ENCODE measurements at regions not wholly inside any gene's neighbourhood (a gene's known extent, or its start where the extent isn't known, plus 50 kb on each side); places are given as distances from the start of the nearest gene placed in this dataset.

DNA sequence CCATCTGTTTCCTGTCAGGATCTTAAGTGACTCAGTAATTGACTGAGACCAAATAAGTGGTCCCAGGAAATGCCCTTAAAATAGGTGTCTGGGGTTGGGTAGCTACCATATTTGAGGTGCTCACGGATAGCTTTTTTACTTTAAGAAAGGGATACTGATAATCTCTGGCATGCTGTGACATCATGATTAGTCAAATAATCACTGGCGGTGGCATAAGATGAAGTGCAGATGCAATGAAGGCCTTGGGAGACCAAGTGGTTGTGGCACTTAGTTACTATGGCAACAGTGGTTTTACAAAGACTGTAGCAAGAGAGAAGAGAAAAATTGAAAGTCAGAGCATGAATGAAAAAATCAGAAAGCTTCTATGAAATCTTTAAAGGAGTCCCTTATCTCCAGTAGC lies 114.5 kb upstream of the SLIT2 start:
- no peak overlapping the region for H3K27ac Mint-ChIP-seq
- H3K36me3 Mint-ChIP-seq, result no peaks in the 10 kb centered on the region
- TF ChIP-seq, protein P1, sequence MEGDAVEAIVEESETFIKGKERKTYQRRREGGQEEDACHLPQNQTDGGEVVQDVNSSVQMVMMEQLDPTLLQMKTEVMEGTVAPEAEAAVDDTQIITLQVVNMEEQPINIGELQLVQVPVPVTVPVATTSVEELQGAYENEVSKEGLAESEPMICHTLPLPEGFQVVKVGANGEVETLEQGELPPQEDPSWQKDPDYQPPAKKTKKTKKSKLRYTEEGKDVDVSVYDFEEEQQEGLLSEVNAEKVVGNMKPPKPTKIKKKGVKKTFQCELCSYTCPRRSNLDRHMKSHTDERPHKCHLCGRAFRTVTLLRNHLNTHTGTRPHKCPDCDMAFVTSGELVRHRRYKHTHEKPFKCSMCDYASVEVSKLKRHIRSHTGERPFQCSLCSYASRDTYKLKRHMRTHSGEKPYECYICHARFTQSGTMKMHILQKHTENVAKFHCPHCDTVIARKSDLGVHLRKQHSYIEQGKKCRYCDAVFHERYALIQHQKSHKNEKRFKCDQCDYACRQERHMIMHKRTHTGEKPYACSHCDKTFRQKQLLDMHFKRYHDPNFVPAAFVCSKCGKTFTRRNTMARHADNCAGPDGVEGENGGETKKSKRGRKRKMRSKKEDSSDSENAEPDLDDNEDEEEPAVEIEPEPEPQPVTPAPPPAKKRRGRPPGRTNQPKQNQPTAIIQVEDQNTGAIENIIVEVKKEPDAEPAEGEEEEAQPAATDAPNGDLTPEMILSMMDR (IDR thresholded peaks at IDR 0.05; ENCODE audit: unreplicated experiment), result no peak
- no peak for DNase-seq (ENCODE audit: low spot score in 2 of 2, unreplicated experiment in 2 of 2)
- no peaks in the 10 kb centered on the region for H3K4me1 Mint-ChIP-seq
- H3K27me3 Mint-ChIP-seq (ENCODE audit: low read depth), result no peaks in the 10 kb centered on the region
- peaks cover 20% of the 10 kb centered on the region for H3K9me3 Mint-ChIP-seq
- H3K4me3 Mint-ChIP-seq, result no peak overlapping the region

DNA sequence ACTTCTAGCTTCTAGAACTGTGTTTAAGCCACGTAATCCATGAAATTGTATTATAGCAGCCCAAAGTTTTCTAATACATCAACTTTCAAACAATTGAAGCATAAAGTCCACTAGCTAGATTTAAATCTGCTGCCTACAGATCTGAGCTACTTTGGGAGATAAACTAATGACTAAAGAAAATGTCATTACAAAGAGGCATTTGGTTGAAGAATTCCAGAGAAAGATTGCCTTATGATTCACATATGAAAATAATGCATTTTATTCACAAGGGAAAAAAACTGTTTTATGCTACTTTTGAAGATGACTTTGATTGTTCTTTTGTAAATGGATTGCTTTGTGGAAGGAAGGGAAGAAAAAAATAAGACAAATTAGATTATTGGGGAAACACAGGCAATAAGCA lies 124.1 kb upstream of the SLIT2 start:
- Mint-ChIP-seq H3K27me3 (ENCODE audit: low read depth) (peaks cover 14% of the 10 kb centered on the region), H3K9me3 (no peaks in the 10 kb centered on the region), H3K4me3 (no peak overlapping the region), H3K4me1 (no peaks in the 10 kb centered on the region), H3K36me3 (no peaks in the 10 kb centered on the region), H3K27ac (no peak overlapping the region)
- DNase-seq (ENCODE audit: low spot score in 2 of 2, unreplicated experiment in 2 of 2), result no peak
- TF ChIP-seq, protein P1 (IDR thresholded peaks at IDR 0.05; ENCODE audit: unreplicated experiment), result no peak

DNA sequence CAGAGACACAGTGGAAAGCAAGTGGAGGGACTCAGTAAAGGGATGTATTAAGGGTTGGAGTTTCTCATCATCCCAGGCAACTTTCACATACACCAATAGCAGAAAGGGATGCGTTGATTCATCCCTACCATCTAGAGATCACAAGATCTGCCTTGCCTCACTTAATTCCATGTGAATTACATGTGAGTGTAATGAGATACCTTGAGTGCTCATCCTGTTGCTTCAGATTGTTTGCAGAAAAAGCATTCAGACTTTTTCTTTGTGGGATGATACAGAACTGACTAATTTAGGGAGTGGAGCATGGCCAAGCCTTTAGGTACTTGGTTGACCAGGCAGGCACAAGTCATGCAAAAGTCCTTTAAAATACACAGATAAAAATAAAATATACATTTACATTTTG lies 124.8 kb upstream of the SLIT2 start:
- H3K4me3 Mint-ChIP-seq, result no peak overlapping the region
- no peak for DNase-seq (ENCODE audit: low spot score in 2 of 2, unreplicated experiment in 2 of 2)

DNA sequence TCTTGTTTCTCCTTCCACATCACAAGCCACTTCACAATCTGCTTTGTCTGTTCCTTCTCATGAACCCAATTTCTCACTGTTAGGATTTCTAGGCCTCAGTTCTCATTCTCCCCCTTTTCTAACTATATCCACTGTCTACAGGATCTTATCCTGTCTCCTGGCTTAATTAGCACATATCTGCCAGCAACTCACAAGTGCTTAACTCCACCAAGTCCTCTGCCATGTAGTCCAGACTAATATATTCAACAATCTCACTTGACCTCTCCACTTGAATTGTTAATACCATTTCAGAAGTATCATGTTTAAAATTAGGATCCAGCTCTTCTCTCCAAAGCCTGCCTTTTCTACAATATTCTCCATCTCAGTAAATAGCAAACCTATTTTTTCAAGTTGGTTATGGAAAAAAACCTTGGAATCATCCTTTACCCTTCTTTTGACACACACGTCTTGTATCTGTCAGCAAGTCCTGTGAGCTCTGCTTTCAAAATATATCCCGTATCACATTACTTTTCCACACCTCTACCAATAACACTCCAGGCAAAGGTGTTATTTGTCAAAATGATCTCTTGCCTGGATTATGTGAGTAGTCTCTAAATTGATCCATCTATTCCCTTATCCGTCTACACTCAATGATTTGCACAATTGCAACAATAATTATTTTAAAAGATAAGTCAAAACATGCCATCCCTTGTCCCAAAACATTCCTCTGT lies 127.2 kb upstream of the SLIT2 start:
- DNase-seq (ENCODE audit: low spot score in 2 of 2, unreplicated experiment in 2 of 2), result no peak
- H3K4me3 Mint-ChIP-seq, result no peak overlapping the region
- TF ChIP-seq, protein P1 (IDR thresholded peaks at IDR 0.05; ENCODE audit: unreplicated experiment), result no peak
- no peaks in the 10 kb centered on the region for H3K9me3 Mint-ChIP-seq
- H3K36me3 Mint-ChIP-seq, result no peaks in the 10 kb centered on the region
- H3K27ac Mint-ChIP-seq, result no peak overlapping the region
- H3K4me1 Mint-ChIP-seq, result no peaks in the 10 kb centered on the region
- peaks cover 3% of the 10 kb centered on the region for H3K27me3 Mint-ChIP-seq (ENCODE audit: low read depth)

More for the DNA sequence above, 124.8 kb upstream of the SLIT2 start:
- H3K4me1 Mint-ChIP-seq, result no peaks in the 10 kb centered on the region
- no peaks in the 10 kb centered on the region for H3K9me3 Mint-ChIP-seq
- H3K27ac Mint-ChIP-seq, result no peak overlapping the region
- no peaks in the 10 kb centered on the region for H3K36me3 Mint-ChIP-seq
- TF ChIP-seq, protein P1 (IDR thresholded peaks at IDR 0.05; ENCODE audit: unreplicated experiment), result no peak
- H3K27me3 Mint-ChIP-seq (ENCODE audit: low read depth), result peaks cover 16% of the 10 kb centered on the region

- H3K4me1 Mint-ChIP-seq, result no peaks in the 10 kb centered on the region
- peaks cover 4% of the 10 kb centered on the region for H3K27me3 Mint-ChIP-seq (ENCODE audit: low read depth)
- no peaks in the 10 kb centered on the region for H3K36me3 Mint-ChIP-seq
- no peaks in the 10 kb centered on the region for H3K9me3 Mint-ChIP-seq
- H3K27ac Mint-ChIP-seq, result no peak overlapping the region
- no peak for DNase-seq (ENCODE audit: low spot score in 2 of 2, unreplicated experiment in 2 of 2)
- TF ChIP-seq, protein P1 (IDR thresholded peaks at IDR 0.05; ENCODE audit: unreplicated experiment), result no peak
- H3K4me3 Mint-ChIP-seq, result no peak overlapping the region
Measured at GRCh38 chr4:20122198-20122988, 129.3 kb upstream of the SLIT2 start.
